Testis (tissue), 2 donors: ENCODE measurements at regions not wholly inside any gene's neighbourhood (a gene's known extent, or its start where the extent isn't known, plus 50 kb on each side); places are given as distances from the start of the nearest gene placed in this dataset.

ENCODE experiments used
- DNase-seq: peaks from one replicate; pipeline ENCODE4 v3.0.0-alpha.2; 2019
- H3K27ac ChIP-seq, 2 donors: fragments of 200-600 bp; sonication (generic); one replicate each; pipeline ENCODE4 v1.5.1; 2019
- H3K27me3 ChIP-seq: fragments of 200-600 bp; sonication (generic); one replicate; pipeline ENCODE4 v1.5.1; 2019
- H3K36me3 ChIP-seq: fragments of 200-600 bp; sonication (generic); one replicate; pipeline ENCODE4 v1.5.1; 2017; ENCODE audit warnings: low read depth; ENCODE audit errors: missing control alignments
- H3K4me1 ChIP-seq: fragments of 200-600 bp; sonication (generic); one replicate; pipeline ENCODE4 v1.5.1; 2019
- H3K4me3 ChIP-seq, 2 donors: fragments of 200-600 bp; sonication (generic); one replicate each; pipeline ENCODE4 v1.5.1; 2017 to 2019
- H3K9me3 ChIP-seq: fragments of 200-600 bp; sonication (generic); one replicate; pipeline ENCODE4 v1.5.1; 2017
- POLR2A ChIP-seq: fragments of 450-650 bp; IDR thresholded peaks from one replicate; pipeline ENCODE4 v1.6.1; 2017; ENCODE audit warnings: antibody characterized with exemption, mild to moderate bottlenecking, moderate library complexity
- WGBS, 2 donors: methylation state at CpG; one replicate each; pipeline ENCODE4 v1.1.5; 2018; 5-methylcytosine and 5-hydroxymethylcytosine counted together
- intact Hi-C: fragments of 100-400 bp; cut with DNase I; formaldehyde crosslinking; loops from one replicate; pipeline ENCODE4 v1.15.1; 2023; ENCODE audit warnings: low total_unique reads
- TF ChIP-seq, protein P1 (sequence below), 3 experiments: fragments of 450-650 bp in 2 of 3; fragments of 200-600 bp in 1 of 3; sonication (generic) in 1 of 3; IDR thresholded peaks; one replicate each; pipeline ENCODE4 v1.5.1; 2016 to 2019; ENCODE audit warnings: antibody characterized with exemption in 3 of 3, mild to moderate bottlenecking in 2 of 3, moderate library complexity in 1 of 3

DNA sequence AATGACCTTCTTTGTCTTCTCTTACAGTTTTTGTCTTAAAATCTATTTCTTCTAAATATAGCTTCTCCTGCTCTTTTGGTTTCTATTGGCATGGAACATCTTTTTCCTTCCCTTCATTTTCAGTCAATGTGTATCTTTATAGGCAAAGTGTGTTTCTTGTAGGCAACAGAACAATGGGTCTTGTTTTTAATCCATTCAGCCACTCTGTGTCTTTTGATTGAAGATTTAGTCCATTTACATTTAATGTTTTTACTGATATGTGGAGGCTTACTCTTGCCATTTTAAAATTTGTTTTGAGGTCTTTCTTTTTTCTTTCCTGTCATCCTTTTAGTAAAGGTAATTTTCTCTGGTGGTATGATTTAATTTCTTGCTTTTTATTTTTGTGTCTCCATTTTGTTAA, 271.2 kb upstream of the ZP4 start:
- no peaks in the 10 kb centered on the region for H3K36me3 ChIP-seq
- H3K27ac ChIP-seq, result no peak overlapping the region
- no peaks in the 10 kb centered on the region for H3K27me3 ChIP-seq
- TF ChIP-seq, protein P1, sequence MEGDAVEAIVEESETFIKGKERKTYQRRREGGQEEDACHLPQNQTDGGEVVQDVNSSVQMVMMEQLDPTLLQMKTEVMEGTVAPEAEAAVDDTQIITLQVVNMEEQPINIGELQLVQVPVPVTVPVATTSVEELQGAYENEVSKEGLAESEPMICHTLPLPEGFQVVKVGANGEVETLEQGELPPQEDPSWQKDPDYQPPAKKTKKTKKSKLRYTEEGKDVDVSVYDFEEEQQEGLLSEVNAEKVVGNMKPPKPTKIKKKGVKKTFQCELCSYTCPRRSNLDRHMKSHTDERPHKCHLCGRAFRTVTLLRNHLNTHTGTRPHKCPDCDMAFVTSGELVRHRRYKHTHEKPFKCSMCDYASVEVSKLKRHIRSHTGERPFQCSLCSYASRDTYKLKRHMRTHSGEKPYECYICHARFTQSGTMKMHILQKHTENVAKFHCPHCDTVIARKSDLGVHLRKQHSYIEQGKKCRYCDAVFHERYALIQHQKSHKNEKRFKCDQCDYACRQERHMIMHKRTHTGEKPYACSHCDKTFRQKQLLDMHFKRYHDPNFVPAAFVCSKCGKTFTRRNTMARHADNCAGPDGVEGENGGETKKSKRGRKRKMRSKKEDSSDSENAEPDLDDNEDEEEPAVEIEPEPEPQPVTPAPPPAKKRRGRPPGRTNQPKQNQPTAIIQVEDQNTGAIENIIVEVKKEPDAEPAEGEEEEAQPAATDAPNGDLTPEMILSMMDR (IDR thresholded peaks at IDR 0.05), result no peak
- TF ChIP-seq POLR2A, result no peak
- H3K4me3 ChIP-seq, result no peak overlapping the region
- no peaks in the 10 kb centered on the region for H3K9me3 ChIP-seq
- no peaks in the 10 kb centered on the region for H3K4me1 ChIP-seq
- intact Hi-C loops, result no loop called here
- DNase-seq, result no peak

DNA sequence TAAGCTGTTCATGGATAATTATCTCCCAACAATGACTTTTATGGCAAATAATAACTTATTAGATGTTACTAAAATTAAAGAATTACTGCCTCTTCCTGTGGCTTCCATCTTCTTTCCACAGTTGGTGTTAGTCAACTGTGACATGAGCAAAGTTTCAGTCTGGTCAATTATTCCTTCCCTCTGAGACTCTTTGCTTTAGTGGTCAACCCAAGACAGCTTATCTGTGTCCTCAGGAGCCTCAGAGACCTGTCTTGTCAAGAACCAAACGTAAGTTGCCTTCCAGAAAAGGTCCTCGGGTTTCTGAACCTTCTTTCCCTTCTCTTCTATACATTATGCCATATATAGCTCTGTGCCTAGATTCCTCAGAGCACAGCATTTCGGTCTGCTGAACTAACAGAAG, 263.2 kb upstream of the ZP4 start:
- H3K36me3 ChIP-seq, result no peaks in the 10 kb centered on the region
- TF ChIP-seq, protein P1 (IDR thresholded peaks at IDR 0.05), result no peak
- no peak for DNase-seq
- no peak overlapping the region for H3K4me3 ChIP-seq
- intact Hi-C loops, result no loop called here
- WGBS, 2 donors, result 72 to 74% methylated on average over 3 of the region's 3 CpGs
- H3K27me3 ChIP-seq, result no peaks in the 10 kb centered on the region
- no peak overlapping the region for H3K27ac ChIP-seq
- no peaks in the 10 kb centered on the region for H3K9me3 ChIP-seq
- no peaks in the 10 kb centered on the region for H3K4me1 ChIP-seq

DNA sequence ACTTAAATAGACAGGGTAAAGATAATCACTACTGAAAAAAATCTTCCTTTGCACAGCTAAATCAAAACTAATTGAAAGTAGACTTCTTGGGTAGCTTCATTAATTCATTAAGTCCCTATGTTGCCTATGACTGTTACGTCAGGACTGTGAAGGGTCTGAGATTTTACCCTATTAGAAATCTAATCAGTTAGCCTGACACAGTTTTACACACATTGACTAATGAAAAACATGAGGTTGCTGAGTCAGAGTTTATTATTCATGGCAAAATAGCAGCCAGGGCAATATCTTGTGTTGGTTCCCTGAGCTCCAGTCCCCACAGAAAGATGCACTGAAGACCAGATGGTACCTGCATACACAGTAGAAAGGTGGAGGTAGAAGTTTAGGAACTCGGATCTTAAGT, 262.5 kb upstream of the ZP4 start:
- no peaks in the 10 kb centered on the region for H3K9me3 ChIP-seq
- TF ChIP-seq, protein P1 (IDR thresholded peaks at IDR 0.05), result no peak
- TF ChIP-seq POLR2A, result no peak
- H3K27ac ChIP-seq, result no peak overlapping the region
- no peak overlapping the region for H3K4me3 ChIP-seq
- intact Hi-C loops, result no loop called here
- no peaks in the 10 kb centered on the region for H3K4me1 ChIP-seq
- no peaks in the 10 kb centered on the region for H3K36me3 ChIP-seq
- WGBS, 2 donors, result 90% methylated on average over 2 of the region's 2 CpGs
- no peaks in the 10 kb centered on the region for H3K27me3 ChIP-seq
- DNase-seq, result no peak

DNA sequence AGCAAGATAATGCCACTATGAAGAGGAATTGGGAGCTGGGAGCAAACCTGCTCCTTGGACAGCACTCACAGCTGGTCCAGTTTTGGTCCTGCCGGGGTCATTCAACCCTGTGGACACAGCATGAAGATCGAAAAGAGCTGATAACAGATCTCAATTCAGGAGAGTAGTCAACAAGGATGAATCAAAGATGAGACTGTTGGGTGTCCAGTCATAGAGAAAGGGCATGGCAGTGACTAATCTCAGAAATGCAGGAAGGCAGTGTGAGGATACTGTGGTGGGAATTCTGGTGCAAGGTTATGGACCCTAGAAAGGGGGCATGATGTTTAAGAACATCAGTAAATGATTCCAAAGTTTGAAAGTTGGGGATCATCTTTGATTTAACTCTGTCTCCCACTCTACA, 261.4 kb upstream of the ZP4 start:
- intact Hi-C loops, result no loop called here
- H3K4me1 ChIP-seq, result no peaks in the 10 kb centered on the region
- no peak overlapping the region for H3K4me3 ChIP-seq
- H3K36me3 ChIP-seq, result no peaks in the 10 kb centered on the region
- no peaks in the 10 kb centered on the region for H3K27me3 ChIP-seq
- no peak for DNase-seq
- TF ChIP-seq POLR2A, result no peak
- TF ChIP-seq, protein P1 (IDR thresholded peaks at IDR 0.05), result no peak
- H3K27ac ChIP-seq, result no peak overlapping the region
- H3K9me3 ChIP-seq, result no peaks in the 10 kb centered on the region
- 71 to 75% methylated on average over 2 of the region's 2 CpGs for WGBS, 2 donors

DNA sequence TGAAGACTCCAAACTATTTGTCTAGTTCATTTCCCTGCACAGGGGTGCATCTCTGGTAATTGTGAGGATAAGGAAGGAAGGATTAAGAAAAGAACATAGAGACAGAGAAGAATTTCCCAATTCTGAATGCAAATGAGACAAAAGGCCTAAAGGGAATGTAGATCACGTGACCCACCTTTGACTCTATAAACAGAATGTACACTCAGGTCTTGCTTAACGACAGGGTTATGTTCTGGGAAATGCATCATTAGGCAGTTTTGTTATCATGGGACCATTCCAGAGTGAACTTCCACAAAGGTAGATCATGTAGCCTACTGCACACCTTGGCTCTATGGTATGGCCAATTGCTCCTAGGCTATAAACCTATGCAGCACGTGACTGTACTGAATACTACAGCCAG, 252.3 kb upstream of the ZP4 start:
- no peaks in the 10 kb centered on the region for H3K27me3 ChIP-seq
- intact Hi-C loops, result no loop called here
- WGBS, 2 donors, result 79 to 80% methylated on average over 3 of the region's 3 CpGs
- no peak for DNase-seq
- no peaks in the 10 kb centered on the region for H3K36me3 ChIP-seq
- TF ChIP-seq, protein P1 (IDR thresholded peaks at IDR 0.05), result no peak
- no peak for TF ChIP-seq POLR2A
- H3K9me3 ChIP-seq, result no peaks in the 10 kb centered on the region
- H3K27ac ChIP-seq, result no peak overlapping the region
- no peak overlapping the region for H3K4me3 ChIP-seq
- no peaks in the 10 kb centered on the region for H3K4me1 ChIP-seq
